ENCODE measurements at regions not wholly inside any gene's neighbourhood (a gene's known extent, or its start where the extent isn't known, plus 50 kb on each side); places are given as distances from the start of the nearest gene placed in this dataset.
"Not testable (repeated sequence)": the region's sequence is repeated elsewhere in the genome, so short reads cannot be mapped to it uniquely, and the experiment has no call there.

DNA sequence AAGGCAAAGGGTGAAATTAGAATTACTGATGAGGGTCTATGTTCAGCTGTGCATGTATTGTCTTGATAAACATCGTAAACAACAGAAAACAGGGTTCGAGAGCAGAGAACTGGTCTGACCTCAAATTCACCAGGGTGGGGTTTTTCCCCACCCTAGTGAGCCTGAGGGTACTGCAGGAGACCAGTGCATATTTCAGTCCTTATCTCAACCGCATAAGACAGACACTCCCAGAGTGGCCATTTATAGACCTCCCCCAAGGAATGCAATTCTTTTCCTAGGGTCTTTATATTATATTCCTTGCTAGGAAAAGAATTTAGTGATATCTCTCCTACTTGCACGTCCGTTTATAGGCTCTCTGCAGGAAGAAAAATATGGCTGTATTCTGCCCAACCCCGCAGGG, 257.0 kb upstream of the OSR1 start:
- not testable (repeated sequence) for DNase-seq (ENCODE audit: extremely low read depth in 1 of 2, low read depth in 1 of 2)

DNA sequence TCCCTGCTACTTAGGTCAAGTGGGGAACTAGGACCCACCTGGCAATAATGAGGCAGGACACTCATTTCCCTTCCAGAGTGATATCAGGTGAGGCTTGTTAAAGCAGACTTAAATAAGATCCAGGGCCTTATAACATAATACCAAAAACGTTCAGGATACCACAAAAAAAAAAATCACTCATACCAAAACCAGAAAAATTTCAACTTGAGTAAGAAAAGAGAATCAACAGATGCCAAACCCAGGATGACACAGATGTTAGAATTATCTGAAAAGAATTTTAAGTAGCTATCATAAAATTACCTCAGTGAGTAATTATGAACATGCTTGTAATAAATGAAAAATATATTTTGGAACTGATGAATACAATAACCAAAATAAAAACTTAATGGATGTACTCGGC, 255.6 kb upstream of the OSR1 start:
- no peak for DNase-seq (ENCODE audit: extremely low read depth in 1 of 2, low read depth in 1 of 2)

DNA sequence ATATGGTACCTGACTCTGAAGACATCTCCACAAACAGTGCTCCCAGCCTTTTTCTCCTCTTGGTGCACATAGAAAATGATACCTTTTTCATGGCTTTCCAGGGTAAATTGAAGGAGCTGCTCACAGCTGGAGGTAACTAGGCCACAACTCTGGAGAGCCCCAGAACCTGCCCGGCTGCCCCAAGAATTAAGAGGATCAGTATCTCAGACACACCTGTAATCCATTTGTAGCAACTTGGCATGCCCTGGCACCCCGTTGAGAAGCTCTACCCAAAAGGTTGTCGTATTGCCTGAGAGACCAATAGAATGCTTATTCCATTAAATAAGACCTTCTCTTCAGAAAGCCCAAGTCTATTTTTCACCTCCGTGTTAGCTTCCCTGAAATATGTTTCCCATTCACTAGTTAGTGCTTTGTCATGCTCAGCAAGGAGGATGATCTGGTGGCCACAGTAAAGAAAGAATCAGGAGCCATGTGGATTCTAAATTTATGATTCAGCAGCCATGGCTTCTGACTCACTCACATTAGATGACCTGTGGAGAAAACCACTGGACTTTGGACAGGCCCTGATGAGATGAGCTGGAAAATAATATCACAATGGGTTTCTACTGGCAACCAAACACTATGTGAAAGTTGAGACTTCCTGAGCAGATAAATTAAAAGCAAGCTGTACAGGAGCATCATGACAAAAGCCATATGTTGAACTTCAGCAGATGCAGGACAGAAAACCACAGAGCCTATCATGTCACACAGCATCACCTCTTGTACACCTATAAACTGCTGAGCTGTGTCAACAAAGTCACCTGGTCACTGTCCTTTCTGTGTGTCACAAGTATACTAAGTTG, 253.3 kb upstream of the OSR1 start:
- no peak for DNase-seq (ENCODE audit: extremely low read depth in 1 of 2, low read depth in 1 of 2)

DNA sequence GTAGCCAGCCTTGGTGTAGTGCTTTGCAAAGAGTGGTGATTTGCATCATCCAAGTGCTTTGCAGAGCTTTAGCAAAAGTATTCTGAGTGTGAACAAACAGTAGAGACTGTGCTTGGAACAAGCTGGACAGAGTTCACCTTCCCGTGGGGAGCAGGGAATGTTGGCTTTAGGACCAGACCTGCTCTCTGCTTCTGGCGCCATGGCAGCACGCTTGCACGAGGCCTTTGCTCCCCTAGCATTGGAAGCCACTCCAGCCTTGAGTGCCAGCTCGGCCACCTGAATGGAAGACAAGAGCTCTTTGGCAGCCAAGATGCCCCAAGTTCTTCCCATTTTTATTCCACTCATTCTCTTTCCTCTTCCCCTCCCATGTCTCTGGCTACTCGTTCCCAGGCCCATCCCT, 250.8 kb upstream of the OSR1 start:
- no peak for DNase-seq (ENCODE audit: extremely low read depth in 1 of 2, low read depth in 1 of 2)

DNA sequence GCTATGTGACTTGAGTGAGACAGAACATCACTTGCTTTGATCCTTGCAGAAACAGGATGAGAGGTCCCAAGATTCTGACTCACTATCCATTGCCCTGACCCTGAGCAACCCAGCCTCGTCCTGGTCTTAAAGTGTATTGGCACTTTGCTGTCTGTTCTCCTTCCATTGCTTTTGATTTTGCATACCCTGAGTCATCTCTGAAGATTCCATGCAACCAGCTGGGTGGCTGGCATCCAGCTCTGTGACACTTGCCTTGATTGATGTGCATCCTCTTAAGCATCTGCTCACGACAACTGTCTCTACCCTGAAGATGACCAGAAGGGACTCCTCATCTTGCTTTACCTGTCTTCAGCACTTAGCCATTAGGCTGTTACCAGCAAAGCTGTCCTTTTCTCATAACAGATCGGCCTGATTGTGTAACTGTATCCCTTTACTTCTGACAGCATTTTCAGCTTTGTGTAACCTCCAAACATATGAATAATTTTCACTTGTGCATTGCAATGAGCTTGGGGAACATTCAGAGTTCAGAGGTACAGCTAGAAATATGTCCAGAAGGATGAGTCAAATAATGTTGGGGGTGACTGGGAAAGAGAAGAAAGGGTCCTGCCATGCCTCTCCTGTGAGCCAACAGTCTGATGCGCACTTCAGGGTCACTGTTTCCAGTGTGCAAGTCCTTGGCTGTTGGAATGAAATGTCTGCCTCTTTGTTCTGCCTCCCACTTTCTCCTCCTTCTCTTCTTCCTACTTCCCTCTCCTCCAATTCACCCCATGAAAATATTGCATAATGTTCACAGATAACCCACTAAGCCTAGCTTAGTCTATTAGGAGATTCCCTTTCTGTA, 249.7 kb upstream of the OSR1 start:
- no peak for DNase-seq (ENCODE audit: extremely low read depth in 1 of 2, low read depth in 1 of 2)

DNA sequence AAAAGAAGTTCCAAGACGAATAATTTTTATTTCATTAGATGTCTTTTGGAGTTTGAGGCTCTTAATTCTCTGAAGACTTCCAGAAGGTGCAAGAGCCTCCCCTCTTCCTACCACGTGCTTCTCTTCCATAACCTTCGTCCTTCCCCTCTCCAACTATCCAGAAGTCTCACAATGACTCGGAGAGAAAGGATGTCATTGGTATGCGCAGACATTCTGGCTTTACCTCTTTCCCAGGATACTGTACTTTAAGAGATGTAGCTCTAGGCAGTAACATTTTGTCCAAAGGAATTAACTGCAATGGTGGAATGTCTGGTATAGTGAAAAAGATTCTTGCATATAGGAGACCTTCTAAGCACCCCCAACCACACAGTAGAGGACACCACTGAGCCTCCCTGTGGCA, 249.0 kb upstream of the OSR1 start:
- no peak for DNase-seq (ENCODE audit: extremely low read depth in 1 of 2, low read depth in 1 of 2)

DNA sequence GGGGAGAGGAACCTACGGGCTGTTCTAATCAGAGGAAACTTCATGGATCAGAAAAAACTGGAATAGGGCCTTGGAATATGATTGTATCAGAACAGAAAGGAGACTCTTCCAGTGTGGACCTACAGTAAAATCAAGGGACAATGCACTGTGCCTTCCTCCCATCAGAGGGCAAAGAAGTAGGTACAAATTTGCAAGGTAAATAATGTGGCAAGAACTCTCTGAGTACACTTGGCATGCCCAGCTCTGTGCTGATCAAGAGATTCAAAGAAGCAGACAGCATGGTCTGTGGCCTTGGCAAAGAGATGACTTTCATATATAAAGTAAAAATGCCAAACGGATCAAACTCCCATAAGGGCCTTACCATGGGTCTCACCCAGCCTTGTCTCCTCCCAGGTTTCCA, 242.6 kb upstream of the OSR1 start:
- DNase-seq (ENCODE audit: extremely low read depth in 1 of 2, low read depth in 1 of 2), result no peak

DNA sequence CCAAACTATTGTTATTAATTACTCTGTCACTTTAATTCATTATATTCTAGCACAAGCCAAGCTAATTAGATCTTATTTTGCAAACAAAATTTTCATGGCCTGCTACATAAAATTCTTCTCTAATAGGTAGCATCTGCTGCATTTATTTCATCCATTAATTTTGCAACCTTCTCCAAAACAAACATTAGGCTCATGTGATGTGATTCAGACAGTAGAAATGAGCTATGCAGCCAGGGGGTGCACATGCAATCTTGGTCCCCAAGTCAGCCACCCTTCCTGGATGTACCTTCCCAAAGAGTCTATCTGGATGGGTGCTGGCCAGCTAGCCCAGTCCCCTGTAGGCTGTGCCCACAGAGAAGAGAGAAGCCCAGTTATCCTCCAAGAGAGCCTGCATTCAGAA, 242.1 kb upstream of the OSR1 start:
- DNase-seq (ENCODE audit: extremely low read depth in 1 of 2, low read depth in 1 of 2), result no peak

DNA sequence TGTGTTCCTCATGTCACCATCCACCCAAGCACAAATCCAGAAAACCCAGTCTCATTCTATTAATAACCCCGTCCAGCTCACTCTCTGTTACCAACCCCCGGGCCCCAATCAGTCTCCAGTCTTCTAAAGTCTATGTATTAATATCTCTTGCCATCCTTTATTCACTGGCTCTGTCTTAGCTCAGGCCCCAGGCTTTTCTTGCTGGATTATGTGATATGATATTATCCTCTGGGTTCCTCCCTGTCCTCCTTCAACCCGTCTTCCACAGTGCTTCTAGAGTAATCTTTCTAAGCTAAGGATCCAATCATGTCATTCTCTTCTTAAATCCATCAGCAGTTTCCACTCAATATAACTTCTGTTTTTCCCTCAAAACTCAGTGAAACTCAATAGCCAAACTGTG, 240.5 kb upstream of the OSR1 start:
- DNase-seq (ENCODE audit: extremely low read depth in 1 of 2, low read depth in 1 of 2), result no peak

DNA sequence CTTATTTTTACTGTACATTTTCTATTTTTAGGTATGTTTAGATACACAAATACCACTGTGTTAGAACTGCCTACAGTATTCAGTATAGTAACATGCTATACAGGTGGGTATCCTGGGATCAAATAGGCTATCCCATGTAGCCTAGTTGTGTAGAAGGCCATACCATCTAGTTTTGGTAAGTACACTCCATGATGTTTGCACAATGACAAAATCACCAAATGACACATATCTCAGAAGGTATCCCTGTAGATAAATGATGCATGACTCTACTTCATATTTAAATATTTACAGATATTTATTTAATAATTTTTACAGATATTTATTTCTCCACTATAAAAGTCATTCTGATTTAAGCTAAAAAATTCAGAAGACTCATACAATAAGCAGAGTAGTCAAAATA, 233.8 kb upstream of the OSR1 start:
- DNase-seq (ENCODE audit: extremely low read depth in 1 of 2, low read depth in 1 of 2), result no peak

DNA sequence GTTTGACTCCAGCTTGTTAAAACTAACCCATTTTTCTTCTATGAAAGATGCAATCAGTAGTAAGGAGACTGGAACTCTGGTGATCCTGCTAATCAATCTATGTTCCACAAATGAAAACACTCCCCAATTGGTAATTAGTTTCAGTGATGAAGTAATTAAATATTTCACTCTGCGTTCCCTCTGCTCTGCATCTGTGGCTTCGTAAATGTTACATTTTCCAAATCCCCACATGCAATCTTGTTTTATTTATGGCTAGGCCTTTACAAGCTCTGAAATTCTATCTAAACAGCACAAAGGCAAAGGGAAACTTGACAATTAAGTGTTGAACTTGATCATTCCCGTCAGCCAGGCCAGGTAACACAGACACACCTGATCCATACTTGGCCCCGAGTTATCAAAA, 231.4 kb upstream of the OSR1 start:
- no peak for DNase-seq (ENCODE audit: extremely low read depth in 1 of 2, low read depth in 1 of 2)

DNA sequence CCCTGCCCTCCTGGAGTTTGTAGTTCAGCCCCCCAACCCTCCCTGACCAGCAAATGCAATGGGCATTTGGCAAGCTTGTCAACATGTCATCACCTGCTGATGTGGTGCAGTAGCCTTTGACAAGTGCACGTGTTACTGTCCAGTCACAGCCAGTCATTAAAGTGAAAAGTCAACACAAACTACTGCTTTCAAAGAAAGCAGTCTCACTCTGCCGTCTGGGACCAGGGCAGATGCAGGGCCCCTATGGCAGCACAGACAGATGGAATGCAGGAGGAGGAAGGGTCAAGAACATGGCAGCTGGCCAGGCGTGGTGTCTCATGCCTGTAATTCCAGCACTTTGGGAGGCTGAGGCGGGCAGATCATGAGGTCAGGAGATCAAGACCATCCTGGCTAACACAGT, 222.4 kb upstream of the OSR1 start:
- no peak for DNase-seq (ENCODE audit: extremely low read depth in 1 of 2, low read depth in 1 of 2)

DNA sequence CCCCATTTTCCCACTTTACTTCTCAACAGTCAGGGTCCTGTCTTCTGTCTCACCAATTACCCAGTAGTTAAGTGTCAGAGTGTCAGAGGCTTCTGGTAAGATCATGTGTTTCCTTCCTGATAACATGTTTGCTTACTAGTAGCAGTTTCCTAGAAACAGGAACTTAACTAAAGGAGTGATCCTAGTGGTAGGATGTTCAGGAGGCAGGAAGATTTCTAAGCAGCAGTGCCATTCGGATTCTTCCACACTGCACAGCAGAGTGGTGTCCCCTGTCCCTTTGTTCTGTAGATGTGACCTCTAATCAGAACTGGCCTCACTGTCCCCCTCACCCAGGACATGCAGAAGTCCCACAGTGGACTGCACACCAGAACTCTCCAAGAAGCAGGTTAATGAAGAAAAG, 221.8 kb upstream of the OSR1 start:
- no peak for DNase-seq (ENCODE audit: extremely low read depth in 1 of 2, low read depth in 1 of 2)

DNA sequence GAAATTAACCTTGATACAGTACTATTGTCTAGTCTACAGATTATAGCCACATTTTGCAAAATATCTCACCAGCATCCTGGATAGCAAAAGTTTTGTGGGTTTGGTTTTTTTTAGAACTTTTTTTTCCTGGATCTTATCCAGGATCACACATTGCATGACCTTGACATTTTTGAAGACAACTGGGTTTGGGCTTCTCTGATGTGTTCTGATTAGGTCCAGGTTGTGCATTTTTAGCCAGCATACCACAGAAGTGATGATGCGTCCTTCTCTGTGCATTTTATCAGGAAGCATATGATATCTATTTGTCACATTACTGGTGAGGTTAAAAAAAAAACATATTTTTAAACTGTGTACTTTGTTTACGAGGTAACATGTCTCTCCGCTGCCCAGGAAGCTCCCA, 221.0 kb upstream of the OSR1 start:
- no peak for DNase-seq (ENCODE audit: extremely low read depth in 1 of 2, low read depth in 1 of 2)

DNA sequence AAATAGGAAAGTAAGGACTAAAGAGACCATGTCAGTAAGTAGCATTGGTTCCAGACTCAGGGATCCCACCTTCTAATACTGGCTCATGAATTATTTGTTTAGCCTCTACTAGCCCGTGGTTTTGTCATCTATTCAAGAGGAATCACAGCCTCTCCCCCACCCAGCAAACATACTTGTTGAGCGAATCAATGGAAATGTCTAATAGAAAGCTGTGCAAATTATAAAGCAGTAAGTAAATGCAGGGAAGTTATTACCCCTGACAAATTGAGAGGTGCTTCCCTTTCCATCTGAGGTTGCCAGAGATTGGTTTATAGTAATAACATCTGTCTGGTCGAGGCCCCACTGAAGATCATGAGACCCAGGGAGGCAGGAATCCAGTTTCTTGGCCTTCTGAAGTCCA, 219.3 kb upstream of the OSR1 start:
- no peak for DNase-seq (ENCODE audit: extremely low read depth in 1 of 2, low read depth in 1 of 2)

DNA sequence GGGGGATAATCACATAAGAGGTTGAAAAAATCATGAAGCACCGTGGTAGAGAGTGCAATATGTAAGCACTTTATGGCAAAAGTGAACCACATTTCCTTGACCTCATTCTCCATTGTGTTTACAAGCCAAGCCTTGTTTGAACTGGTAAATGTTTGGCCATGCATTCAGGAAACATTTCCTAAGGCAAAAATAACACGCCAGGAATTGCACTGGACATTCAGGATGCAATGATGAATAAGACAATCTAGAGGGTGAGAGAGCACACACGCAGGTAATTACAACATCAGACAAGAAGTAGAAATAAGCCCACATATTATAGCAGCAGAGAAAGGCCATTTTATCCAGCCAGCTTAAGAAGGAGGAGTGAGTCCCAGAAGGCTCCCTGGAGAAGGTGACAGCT, 218.0 kb upstream of the OSR1 start:
- DNase-seq (ENCODE audit: extremely low read depth in 1 of 2, low read depth in 1 of 2), result no peak

DNA sequence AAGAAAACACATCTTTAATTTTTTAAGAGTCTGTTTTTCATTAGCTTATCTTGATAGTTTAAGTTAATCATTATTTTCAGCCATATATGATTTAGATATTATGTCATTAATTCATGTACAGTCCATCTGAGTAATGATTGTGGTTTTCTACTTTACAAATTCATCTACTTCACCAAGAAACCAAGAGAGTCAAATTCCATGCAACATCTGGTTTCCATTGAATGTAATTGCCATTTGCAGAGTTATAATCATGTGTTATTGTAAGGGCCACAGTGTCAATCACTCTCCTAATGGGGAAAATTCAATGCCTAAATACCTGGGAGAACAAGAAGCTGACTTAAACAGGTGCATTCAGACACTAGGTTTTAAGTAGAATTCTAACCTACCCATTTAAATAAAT, 217.2 kb upstream of the OSR1 start:
- DNase-seq (ENCODE audit: extremely low read depth in 1 of 2, low read depth in 1 of 2), result no peak

DNA sequence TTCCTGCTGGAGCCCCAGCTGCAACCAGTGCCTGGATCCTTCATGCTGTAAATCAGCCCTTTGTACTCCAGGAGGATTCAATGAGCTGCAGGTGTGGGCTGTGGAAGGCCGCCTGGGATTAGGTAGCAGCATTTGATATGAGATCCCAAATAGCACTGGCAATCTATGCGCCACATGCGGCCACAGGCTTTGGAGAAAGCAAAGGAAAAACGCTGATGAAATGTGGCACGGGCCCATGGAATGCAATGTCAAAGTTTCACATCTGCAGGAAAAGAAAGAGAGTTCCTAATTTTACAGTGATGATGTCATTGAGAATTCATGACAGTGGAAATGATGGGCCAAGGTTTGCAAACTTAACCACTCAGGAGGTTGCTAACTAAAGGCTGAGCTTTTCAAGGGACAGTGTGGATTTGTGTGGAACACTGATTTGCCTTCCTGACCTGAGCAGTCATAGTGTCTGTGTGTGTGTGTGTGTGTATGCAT, 216.4 kb upstream of the OSR1 start:
- DNase-seq (ENCODE audit: extremely low read depth in 1 of 2, low read depth in 1 of 2), result no peak

DNA sequence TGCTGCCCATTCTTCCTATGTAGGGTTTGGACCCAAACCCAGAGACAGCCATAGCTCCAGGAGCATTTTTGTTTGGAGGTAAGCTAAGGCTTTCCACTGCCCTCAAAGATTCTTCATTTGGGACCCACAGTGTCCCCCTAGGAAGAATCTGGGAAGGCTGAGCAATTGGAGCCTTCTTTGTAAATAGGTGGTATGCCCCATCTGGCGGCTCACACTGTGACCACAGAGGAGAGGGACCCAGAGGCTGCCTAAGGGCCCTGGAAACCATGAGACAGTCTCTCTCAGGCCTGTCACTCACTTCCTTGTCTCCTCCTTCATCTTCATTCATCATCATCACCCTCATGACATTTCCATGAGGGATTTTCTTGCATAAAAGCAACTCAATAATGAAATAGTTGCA, 215.4 kb upstream of the OSR1 start:
- DNase-seq (ENCODE audit: extremely low read depth in 1 of 2, low read depth in 1 of 2), result no peak

DNA sequence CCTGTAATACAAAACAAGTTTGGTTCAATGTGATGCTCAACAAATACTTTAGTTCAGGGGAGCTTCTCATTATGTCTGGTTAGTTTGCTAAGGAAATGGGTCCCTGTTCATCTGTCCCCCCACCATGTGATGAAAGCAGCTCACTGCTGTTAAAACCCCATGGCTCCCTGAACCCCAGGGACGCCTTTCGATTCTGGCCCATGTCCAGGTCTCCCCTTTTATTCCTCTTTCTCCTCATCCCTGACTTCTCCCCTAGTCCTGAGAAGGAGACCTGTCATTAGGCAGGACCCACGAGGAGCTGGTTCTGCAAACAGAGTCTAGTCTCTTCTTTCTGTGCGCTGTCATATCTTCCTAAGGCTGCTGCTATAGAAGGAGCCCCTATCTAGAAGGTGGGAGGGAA, 213.3 kb upstream of the OSR1 start:
- DNase-seq (ENCODE audit: extremely low read depth in 1 of 2, low read depth in 1 of 2), result no peak

DNA sequence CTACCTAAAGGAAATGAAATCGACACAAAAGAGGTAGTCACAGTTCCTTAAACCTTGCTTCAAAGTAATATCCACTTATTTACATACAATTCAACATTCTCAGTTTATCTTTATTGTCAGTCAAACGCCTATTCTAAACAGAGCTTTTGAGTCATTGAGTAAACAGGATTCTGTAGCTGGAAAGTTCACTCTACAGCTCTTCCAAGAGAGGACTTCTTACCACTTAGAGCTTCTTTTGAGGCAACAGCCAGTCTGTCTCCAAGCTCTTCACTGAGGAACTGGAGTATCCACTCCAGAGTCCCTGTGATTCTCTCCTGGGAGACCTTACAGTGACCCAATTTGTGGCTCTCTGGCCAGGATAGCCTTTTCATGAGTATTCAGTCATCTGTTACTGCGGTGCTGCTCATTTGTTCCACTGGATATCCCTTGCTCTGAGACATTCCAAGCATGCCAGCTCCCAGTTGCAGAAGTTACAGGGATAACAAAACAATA, 210.9 kb upstream of the OSR1 start:
- no peak for DNase-seq (ENCODE audit: extremely low read depth in 1 of 2, low read depth in 1 of 2)

DNA sequence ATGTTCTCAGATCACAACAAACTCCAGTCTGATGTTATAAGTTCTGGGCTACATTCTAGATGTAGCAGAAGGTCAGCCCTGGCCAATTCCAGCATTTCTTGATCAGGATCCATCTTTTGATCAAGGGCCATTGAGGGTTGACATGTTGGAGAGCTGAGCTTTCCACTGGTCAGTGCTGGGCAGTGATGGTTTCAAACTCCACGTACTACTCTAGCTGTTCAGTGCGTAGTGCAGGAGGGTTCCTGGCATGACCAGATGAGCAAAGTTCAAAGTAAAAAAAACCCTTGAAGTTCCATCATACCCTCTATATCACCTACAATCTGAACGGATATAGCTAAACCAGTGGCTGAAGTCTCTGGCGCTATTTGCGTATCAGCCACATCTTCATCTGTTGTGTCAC, 210.4 kb upstream of the OSR1 start:
- DNase-seq (ENCODE audit: extremely low read depth in 1 of 2, low read depth in 1 of 2), result no peak

All from stimulated activated CD8-positive, alpha-beta memory T cell treated with anti-CD3 and anti-CD28 coated beads, Interleukin-7, amount 100 ng/mL, for 48 hours (primary cell).